ENCODE measurements at regions not wholly inside any gene's neighbourhood (a gene's known extent, or its start where the extent isn't known, plus 50 kb on each side); places are given as distances from the start of the nearest gene placed in this dataset.

DNA sequence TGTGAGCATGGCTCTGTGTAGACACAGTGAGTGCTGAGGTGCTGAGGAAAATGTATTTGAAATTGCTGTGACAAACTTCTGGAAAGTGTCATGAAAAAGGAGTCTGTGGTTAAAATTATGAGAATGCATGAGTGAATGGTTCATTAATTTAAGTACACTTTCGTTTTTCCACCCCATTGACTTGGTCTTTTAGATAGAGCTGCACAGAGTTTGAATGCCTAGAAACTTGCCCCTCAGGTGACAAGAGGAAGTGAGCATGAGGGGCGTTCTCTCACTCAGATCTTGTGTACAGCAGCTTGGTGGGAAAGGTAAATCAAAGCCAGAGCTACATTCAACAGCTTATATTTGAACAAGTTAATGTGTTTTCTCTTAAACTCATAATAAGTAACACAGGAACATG lies 296.8 kb downstream of the WDR72 start:
- no peak for DNase-seq

DNA sequence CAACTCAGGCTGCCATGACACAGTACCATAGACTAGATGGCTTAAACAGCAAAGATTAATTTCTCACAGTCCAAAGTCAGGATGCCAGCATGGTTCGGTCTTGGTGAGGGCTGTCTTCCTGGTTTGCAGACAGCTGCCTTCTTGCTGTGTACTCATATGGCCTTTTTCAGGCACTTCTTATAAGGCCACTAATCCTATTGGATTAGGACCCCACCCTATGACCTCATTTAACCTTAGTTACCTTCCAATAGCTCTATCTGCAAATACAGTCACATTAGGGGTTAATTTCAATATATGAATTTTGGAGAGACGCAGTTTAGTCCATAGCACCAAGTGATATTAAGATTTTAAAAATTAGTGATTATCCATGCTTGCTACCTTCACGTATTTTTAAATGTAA lies 297.8 kb downstream of the WDR72 start:
- DNase-seq: no peak

DNA sequence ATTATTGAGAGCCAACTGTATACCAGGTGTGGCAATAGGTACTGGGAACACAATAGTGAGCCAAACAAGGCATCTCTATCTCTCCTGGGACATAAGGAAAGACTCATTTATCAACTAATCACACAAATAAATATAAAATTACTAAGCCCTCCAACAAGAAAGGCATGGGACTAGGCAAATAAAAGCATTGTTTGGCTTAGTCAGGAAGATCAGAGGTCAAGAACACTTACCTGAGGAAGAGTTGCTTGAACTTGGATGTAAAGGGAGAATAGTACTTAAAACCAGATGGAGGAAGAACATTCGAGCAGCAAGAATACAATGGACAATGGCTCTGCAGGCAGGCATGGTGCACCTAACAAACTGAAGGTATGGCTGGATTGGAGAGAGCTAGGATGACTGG lies 300.7 kb downstream of the WDR72 start:
- DNase-seq: no peak

DNA sequence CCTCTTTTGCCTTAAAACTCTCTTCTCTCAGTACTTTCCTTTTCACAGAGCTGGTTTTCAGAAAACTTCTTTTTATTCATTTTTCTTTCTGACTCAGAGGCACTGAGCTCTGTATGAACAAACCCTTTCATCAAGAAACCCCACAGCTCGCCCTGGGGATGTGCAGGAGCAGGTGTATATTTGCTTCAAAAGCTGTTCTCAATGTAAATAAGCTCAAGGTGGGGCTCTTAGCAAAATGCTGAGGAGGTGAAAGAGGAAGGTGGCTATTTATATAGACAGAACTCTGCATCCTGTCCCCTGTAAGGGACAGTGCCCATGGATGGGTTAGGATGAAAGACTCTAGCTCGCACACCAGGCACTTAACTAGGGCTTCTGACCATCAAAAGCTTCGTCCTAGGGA lies 302.0 kb downstream of the WDR72 start:
- no peak for DNase-seq

DNA sequence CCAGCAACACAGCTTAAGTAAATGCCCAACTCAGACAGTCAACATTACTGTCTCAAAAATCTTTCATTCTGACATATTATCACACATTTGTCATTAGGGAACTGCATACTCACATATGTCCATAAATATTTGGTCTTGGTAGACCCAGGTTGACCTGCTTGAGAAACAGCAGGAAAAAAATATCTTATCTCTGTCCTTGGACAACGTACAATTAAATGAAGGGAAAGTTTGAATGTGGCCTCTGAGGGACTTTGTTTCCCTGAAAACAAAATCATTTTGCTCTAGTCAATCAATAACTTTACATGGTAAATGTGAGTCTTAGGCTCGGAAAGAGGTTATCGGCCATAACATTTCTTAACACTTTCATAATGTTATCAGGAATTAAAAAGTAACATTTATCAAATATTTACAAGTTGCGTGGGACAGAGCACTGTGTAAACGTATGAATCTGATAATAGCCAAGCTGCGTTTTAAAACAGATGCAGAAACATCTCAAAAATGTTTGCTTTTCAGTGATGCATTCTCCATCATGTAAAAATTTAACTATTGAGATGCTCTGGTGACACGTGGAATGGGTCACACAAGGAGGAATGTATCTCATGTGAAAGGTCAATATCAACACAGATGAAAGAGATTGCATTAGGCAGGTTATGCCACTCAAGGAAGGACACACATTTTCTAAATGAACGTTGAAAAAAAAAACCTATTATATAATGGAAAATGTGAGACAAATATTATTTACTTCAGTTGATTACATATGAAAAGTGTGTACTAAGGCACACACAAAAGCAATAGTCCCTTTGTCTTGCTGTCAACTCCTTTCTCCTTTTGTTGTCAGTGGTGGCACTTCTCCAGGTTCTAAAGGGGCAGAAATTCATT lies 304.4 kb downstream of the WDR72 start:
- DNase-seq: no peak

DNA sequence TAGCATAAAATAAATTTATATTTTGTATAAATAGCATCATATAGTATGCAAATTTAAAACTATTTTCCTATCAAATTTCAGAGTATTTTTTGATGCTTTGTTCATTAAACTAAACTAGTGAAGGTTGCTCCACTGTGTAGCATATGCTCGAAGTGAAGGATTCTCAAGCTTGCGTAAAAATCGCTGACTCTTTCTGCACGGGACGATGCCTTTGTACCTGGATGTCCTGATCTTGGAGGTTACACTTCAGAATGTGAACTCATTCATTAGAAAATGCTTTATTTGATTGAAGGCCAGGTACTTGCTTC lies 305.0 kb downstream of the WDR72 start:
- DNase-seq: no peak

DNA sequence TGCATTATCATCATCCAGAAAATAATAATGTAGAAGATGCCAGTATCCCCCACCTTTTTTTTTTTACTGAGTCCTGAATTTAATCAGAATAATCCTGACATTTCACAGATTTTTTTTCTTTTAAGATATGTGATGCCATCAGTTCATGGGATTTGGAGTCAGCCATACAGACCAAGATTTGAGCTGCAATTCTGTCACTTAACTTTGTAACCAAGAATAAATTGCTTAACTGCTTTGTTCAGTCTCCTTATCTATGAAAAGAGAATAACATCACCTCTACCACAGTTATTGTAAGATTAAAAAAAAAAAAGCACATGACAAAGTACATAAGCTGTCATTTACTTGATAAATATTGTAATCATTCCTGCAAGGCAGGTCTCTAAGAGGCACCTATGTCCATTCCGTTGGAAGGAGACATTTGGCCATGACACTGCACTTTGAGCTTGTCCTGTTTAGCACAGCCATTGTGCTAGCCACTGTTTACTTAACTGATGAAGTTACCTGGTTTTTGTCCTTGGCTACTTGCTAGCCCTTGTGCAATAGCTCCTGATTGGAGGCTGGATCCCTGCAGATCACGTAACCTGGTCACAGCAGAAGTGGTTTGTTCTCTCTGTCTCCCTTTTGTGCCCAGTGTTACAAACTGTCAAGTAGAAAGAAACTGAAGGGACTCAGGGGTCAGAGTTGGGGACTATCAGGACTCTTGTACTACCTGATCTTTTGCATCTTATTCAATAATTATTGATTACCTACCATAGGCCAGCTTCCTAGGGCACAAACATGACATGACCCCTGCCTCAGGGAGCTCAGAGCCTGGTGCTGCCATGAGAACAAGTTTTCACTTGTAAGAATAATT lies 306.0 kb downstream of the WDR72 start:
- no peak for DNase-seq

DNA sequence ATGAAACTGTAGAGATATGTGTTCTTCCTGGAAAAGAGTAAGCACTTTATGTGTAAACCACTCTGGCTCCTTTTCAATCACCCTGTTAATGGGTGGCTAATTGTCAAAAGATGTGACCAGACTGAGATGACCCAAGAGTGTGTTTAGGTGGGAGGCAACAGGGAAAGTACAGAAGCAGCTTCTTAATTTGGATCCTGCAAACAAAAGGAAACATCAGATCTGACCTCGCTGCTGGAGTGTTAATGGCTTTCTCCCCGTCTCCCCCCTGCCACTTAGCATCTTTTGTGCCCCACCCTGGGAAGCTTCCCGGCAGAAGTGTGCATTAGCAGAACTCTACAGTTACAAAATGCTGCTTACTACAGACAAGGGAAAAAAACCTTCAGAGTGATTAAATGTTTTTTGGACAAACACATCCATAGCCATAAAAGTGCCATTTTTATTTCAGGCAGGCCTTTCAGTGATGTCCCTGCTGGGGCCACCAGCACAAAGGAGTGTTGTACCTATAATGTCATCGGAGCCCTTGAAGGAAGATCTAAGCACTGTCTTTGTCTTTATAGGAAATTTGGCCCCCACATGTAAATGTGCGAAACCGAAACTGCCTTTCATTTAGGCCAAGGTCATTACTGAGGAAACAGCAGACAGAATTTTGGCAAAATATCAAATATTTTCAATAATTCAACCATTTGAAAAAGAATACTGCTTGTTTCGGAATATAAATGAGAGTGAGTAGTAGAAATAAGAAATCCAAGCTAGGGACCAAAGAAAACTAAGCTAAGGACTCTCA lies 311.0 kb downstream of the WDR72 start:
- no peak for DNase-seq

DNA sequence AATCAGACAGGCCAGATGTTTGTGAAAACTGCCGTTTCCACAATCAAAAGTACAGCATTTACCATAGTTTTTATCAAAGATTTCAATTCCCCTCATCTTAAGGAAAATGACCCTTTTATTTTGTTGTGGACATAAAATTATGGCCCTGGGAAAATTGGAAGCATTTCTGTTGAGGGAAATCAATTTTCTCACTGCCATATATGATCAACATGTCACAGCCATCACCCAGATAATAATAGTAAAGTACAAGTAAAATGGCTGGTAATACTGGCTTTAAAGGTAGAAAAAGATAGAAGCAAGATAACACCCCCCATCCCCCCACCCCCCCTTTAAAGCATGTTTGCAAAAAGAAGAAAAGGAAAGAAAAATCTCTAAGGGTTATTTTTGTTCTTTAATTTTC lies 311.7 kb downstream of the WDR72 start:
- no peak for DNase-seq

DNA sequence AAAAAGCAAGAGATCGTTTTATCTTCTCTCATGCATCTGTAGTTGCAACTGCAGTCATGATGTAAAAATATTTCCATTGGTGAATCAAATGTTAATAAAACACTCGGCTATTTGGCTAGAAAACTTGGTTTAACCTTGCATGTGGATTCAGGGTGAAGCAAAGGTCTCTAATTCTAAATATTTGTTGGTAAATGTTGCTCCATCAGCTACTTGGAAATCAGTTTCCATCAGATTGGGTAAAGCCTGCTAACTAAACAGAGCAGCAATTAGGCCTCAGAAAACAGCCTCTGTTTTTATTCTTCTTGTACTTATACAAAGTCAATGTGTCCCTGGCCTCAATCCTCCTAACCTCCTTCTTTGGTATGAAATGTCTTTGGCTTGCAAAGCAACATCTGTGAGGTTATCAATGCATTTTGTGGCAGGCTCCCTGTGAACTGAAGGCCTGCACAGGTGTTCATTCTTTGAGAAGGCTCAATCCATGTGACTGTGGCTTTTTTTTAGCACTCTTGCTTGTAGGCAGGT lies 312.3 kb downstream of the WDR72 start:
- no peak for DNase-seq

DNA sequence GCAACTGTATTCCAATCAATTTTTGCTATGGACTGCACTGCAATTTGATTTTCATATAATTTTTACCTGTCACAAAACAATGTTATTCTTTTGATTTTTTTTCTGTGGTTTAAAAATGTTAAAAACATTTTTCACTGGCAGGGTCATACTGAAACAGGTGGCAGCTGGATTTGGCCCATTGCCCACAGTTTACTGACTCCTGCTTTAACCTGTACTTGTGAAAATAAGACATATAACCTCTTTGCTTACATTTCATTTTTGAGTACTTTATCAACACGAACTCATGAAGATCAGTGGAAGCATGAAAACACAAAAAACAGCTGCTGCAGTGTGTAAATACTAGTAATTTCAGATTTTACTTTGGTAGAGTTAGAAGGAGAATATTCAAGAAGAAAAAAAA lies 313.1 kb downstream of the WDR72 start:
- no peak for DNase-seq

DNA sequence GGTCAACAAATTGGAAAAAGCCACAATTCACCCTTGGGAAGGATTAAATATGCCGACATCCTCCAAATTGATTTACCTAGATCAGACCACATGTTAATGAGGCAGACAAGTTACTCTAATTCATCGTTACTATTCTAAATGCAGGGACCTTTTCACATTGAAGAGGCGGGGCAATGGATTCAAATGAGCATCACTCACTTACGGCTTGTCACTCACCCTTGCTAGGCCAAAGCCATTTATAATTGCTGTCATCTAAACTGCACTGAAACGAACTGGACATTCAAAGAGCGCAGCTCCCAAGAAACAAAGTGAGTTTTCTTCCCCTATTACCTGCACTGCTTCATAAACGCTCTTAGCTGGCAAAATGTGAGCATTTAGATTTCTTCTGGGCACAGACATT lies 313.9 kb downstream of the WDR72 start:
- no peak for DNase-seq

DNA sequence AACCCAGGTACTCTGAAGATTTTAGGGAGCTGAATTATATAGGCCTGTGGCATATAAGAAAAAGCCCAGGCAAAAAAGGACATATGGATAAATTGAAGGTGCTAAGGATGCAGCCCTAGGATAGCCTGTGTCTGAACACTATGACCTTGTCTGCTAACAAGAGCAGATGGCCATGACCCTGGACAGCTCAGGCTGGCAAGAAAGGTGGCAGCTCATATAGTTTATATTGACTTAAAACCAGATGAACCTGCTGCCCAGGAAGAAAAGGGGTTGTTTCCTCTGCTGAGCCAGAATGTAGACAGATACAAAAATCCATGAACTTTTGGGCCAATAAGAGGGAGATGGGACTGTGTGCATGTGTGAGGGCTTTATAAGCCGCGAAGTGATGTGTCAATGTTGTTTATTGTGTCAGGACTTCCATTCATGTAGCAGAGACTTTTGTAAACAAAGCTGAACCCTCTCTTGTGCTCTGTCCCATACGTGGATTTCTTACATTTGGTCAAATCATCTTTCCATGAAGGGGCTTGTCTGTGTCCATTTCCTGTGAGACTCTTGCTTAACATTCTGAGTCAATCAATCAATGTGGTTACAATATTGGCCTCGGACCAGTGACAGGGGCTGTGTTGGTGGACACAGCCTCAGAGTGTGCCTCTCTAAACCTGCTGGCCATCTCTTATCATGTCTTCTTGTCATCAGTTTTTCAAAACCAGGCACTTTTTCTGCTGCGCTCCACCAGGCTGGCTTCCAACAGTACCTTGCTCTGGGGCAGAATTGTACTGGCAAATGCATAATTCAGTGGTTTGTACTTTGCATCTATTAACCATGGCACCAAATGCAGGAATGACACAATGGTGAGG lies 321.2 kb downstream of the WDR72 start:
- DNase-seq: no peak

DNA sequence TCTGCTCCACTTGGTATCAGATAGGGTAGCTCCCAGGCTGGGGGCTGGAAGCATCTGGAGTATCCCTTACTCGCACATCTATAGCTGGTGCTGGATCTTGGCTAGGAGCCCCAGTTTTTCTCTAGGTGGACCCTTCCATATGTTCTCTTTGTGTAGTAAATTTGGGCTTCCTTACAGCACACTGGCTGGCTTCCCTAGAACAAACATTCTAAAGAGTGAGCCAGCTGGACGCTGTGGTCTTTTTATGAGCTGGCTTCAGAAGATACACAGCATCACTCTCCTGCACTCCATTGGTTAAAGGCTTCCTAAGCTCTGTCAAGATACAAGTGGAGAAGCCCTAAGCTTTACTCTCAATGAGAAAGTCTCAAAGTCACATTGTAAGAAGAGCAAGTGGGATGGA lies 322.1 kb downstream of the WDR72 start:
- peak in 1 of 2 donors; percentile 4 for DNase-seq

DNA sequence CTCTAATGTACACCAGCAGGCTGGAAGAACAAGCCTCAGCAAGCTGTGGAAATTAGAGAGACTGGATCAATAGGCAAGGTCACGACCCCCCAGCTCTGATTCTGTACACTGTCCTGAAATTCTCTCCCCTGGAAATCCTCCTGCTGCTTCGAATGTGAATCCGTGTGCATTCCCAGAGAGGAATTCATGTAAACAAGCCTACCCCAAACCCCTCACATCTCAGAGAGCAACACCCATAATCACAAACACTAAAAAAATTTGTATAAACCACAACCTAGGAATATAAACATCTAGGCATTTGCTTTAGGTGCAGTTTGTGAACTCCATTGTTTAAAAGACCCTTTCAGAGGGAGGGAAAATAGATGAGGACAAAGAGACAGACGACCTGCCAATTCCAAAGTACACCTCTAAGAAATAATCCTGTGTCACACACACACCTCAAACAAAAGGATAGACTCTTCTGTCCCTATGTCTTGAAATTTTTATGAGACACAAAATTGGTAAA lies 325.2 kb downstream of the WDR72 start:
- DNase-seq: no peak

DNA sequence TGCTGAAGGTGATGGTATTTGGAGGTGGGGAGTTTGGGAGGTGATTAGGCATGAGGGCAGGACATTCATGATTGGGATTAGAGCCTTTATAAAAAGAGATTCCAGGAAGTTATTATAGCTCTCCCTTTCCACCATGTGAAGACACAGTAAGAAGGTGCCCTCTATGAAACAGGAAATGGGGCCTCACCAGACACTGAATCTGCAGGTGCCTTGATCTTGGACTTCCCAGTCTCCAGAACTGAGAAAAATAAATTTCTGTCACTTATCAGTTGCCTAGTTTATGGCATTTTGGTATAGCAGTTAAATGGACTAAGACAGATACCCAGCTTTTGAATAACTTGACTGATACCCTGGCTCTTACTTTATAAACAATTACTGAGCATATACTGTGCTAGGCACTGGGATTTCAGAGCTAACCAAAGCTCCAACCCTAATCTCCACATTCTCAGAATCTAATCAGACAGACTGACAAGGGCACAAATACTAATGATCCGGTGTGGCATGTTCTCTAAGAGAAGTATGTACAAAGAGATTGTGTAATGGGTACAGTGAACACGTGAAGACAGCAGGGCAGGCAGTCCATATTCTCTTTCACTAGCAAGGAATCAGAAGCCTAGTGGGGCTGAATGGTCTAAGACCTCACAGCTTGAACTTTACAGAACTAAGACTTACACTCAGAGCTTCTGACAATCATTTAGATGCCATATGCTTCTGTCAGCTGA lies 343.1 kb downstream of the WDR72 start:
- no peak for DNase-seq

DNA sequence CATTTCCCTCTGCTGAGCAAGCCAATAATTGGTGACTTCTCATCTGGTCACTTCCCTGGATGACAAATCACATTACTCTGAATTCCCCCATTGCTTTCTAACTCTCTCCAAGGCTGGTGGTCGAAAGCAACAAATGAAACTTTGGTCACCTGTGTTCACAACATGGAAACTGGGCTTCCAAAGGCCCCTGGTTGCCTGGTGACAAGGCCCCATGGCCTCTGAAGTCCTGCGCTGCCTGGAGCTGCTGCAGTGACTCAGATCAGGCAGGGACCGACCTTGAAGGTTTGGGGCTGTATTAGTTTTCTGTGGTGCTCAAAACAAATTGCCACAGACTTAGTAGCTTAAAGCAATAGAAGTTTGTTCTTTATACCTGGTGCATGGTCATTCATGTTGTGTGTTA lies 345.3 kb downstream of the WDR72 start:
- no peak for DNase-seq

DNA sequence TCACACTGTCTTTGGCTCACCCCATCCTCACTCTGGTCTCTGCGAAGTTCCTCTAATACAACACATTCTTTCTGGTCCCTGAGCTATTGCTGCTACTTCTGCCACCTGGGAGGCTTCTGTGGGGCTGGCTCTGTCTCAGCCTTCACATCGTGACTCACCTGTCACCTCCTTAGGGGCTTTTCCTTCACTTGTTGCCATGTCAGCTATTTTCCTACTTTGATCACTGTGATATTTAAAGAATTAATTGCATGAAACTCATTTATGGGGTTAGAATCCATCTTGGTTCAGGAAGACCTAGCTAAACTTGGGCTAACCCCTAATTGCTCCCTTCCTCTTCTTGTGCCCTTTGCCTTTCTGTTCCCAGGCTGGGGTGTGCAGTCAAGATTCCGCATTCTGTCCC lies 346.9 kb downstream of the WDR72 start:
- DNase-seq: no peak

DNA sequence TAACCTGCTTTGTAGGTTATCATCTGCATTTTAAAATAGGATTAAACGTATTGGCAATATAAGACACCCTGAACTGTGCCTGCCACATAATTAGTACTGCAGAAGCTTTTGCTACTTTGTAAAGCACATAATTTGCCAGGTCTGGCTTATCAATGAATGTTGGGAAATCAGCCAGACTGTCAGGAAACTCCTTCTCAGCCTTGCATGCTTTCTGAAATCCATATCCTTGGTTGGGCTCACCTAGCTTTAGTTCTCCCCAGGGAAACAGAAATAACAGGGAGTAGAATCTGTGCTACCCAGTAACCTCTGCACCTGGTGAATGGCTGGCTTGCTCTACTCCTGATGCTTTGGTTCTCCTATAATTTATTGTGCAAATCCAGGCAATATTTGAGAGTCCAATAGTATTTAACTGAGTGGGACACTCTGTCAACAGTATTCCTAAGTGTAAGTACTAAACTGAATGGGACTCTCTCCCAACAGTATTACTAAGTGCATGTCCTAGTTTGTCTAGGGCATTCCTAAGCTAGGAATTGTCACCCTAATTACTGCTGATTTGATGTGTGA lies 354.5 kb downstream of the WDR72 start:
- DNase-seq: no peak

DNA sequence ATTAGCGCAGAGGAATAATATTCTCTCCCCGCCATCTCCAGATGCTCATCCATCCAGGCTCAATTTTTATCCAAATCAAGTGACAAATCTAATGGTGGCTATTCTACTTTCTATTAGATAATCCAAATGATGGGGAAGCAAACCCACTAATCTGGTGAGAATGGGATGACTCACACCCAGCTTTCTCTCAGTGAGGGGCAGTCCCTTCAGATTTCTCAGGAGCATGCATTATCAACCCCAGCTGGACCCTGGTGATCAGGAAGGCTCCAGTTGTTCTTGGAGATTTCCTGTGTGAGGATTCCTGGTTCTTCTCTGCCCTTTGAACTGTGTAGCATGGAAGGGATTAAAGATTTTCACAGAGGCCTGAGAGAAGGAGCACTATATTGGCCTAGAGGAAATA lies 358.0 kb downstream of the WDR72 start:
- DNase-seq: no peak

DNA sequence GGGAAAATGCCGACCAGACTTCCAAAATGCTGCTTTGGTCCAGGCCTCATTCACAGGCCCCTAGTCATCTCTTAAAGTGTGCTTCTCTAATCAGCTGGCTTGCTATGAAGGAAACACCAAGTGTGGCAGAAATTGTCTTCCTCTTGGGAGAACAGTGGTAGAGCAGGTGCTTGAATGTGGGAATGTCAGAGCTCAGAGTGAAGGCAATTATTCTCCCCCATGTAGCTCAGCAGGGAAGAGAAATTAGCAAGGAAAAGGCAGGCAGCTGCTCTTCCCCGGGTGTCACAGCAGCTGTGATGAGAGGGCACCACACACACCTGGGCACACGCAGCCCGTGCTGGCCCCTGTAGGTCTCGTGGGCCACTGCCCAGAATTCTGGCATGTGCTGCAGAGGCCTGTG lies 358.5 kb downstream of the WDR72 start:
- DNase-seq: no peak

Measured in hippocampal formation (tissue), 2 donors.